ENCODE measurements at regions not wholly inside any gene's neighbourhood (a gene's known extent, or its start where the extent isn't known, plus 50 kb on each side); places are given as distances from the start of the nearest gene placed in this dataset.

DNA sequence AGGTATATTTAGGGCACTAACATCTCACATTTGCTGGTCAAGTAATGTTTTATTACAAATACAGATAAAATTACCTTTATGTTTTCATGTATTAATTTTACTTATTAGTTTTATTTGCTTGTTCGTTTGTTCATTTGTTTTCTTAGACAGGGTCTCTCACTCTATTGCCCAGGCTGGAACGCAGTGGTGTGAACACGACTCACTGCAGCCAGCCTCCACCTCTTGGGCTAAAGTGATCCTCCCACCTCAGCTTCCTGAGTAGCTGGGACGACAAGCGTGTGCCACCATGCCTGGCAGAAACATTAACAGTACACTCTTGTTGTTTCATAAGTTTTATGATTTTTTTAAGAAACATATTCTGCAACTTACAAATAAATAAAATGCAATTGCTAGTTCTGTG is 123.2 kb downstream of the ZNF608 start:
- TF ChIP-seq, protein P1, sequence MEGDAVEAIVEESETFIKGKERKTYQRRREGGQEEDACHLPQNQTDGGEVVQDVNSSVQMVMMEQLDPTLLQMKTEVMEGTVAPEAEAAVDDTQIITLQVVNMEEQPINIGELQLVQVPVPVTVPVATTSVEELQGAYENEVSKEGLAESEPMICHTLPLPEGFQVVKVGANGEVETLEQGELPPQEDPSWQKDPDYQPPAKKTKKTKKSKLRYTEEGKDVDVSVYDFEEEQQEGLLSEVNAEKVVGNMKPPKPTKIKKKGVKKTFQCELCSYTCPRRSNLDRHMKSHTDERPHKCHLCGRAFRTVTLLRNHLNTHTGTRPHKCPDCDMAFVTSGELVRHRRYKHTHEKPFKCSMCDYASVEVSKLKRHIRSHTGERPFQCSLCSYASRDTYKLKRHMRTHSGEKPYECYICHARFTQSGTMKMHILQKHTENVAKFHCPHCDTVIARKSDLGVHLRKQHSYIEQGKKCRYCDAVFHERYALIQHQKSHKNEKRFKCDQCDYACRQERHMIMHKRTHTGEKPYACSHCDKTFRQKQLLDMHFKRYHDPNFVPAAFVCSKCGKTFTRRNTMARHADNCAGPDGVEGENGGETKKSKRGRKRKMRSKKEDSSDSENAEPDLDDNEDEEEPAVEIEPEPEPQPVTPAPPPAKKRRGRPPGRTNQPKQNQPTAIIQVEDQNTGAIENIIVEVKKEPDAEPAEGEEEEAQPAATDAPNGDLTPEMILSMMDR (IDR thresholded peaks at IDR 0.05), result no peak
- TF ChIP-seq POLR2A (IDR thresholded peaks at IDR 0.05), result no peak

All from lower leg skin (tissue), 3 donors.